ENCODE measurements at regions not wholly inside any gene's neighbourhood (a gene's known extent, or its start where the extent isn't known, plus 50 kb on each side); places are given as distances from the start of the nearest gene placed in this dataset.

DNA sequence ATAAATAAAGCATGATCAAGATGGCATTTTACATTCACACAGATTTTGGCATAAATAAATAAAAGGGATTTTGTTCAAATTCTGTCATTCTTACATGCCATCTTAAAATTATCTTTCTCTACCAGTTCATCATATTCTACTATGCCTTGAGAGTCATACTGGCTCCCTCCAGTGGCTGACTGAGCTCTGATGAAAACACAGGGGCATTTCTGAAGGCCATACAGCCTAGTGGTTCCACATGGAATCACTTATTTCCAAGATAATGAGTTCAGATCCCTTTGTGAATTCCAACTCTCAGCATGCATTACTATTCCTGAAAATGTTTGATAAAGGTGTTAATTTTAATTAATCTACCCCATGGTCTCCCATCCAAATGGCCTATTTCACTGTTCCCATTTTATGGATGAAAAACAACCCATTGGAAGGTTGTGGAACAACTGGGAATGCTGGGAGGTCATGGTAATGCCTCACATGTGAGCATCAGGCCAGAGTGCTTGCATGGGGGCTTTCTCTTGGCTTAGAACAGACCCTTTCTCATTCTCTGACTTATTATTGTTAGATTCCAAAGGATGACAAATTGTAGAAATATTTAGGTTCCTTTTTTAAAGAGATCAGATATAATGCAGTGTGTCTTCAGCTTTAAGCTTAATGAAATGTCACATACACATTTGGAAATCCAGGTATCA is 622.4 kb upstream of the PKN2 start:
- TF ChIP-seq, protein P1, sequence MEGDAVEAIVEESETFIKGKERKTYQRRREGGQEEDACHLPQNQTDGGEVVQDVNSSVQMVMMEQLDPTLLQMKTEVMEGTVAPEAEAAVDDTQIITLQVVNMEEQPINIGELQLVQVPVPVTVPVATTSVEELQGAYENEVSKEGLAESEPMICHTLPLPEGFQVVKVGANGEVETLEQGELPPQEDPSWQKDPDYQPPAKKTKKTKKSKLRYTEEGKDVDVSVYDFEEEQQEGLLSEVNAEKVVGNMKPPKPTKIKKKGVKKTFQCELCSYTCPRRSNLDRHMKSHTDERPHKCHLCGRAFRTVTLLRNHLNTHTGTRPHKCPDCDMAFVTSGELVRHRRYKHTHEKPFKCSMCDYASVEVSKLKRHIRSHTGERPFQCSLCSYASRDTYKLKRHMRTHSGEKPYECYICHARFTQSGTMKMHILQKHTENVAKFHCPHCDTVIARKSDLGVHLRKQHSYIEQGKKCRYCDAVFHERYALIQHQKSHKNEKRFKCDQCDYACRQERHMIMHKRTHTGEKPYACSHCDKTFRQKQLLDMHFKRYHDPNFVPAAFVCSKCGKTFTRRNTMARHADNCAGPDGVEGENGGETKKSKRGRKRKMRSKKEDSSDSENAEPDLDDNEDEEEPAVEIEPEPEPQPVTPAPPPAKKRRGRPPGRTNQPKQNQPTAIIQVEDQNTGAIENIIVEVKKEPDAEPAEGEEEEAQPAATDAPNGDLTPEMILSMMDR (IDR thresholded peaks at IDR 0.05), result peak; percentile 72
- no peak for TF ChIP-seq ZFX (IDR thresholded peaks at IDR 0.05; ENCODE audit: borderline replicate concordance)
